ENCODE measurements at regions not wholly inside any gene's neighbourhood (a gene's known extent, or its start where the extent isn't known, plus 50 kb on each side); places are given as distances from the start of the nearest gene placed in this dataset.

DNA sequence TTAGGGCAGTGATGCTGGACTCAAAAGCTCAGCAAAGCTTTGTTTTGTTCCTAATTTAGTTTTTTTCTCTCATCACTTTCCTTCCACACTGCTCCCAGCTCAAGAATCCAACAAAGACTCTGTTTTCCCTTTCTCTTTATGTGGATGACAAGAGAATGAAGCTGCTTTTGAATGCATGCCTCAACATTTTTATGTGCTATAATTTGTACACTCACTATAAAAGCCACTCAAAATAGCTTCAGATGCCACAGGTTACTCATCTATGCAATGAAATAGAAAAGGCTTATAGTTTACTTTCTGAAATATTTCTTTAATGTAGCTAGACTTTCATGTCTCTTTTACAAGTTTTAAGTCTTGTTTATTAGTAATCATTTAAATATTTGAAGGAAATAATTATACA lies 714.9 kb downstream of the OTOL1 start:
- no peak for DNase-seq

DNA sequence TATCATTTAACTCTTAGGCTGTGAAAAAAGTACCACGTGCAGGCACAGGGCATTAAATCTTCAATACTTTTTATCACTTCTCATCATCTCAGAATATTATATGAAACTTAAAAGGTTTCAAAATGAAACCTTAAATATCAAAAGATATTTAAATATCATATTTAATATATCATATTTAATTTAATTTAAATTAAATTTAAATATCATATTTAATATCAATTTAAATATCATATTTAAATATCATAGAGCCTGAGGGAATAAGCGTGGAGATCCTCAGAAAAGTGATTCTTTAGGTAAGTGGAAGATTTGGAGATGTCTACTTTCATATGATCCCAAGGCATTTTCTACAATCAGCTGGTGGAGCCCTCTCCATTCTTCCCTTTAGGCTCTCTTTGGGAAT lies 716.6 kb downstream of the OTOL1 start:
- DNase-seq, result no peak

DNA sequence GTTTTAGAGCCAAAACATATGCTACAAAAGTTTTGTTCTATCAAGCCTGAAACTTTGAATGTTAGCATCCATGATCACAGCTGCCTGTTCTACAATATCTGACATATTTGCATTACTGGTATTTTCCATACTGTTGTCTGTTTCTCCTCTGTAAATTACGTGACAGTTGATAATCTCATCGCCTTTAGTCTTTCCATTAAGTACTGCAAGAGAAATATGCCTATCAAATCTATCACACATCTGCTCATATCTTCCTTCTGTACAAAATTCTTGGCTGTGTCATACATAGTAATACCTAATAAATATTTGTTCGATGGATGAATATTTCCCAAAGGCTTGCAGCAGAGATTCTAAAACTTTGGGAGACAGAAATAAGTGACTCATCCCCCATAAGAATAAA lies 717.3 kb downstream of the OTOL1 start:
- no peak for DNase-seq

DNA sequence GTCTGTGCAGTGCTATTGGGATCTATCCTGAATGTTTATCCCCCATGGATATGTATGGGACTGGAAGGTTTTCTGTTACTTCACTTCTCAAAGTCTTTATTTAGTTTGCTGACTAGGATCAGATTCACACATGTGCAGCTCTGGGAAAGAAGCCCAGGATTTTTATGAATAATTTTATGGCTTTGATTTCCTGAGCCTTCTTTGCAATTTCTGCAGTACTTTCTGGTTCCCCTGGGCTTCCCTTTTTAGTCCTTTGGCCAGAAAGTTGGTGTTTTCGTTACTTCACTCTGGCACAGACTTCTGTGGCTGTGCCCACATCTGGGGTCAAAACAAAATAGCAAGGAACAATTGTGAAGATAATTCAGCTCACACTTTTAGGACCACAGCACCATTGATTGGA lies 721.0 kb downstream of the OTOL1 start:
- DNase-seq, result no peak

DNA sequence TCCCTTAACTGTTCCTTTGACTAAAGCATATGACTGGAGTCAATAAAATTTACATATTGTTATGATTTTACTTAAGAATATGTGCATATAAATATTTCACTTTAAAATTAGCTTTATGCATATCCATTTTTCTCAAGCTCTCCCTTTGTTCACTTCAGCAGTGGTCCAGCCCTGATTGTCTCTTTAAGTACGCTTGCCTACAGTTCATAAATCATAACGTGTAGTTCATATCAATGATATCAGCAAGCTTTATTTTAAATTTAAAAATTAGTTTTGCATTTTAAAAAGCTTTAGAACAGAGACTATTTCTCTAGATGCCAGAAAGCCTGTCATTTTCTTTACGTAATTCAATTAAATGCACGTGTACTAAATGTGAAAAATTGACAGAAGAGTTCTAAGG lies 721.9 kb downstream of the OTOL1 start:
- no peak for DNase-seq

DNA sequence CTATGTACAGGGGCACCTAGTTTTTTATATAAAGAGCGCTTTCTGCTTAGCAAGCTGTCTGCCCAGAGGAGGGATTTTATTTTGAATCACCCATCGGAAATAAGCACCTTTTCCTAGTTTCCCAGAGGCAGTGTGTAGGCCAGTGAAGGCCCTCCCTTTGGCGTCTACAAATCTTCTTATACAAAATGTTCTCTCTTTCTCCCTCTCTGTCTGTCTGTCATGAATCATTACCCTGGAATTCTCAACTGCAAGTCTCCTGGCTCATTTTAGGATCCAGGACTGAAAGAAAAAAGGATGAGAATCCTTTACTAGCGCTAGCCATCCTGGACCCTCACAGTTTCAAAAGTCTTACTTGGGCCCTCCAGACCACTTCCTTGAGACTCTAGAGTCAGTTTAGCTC lies 728.1 kb downstream of the OTOL1 start:
- no peak for DNase-seq

DNA sequence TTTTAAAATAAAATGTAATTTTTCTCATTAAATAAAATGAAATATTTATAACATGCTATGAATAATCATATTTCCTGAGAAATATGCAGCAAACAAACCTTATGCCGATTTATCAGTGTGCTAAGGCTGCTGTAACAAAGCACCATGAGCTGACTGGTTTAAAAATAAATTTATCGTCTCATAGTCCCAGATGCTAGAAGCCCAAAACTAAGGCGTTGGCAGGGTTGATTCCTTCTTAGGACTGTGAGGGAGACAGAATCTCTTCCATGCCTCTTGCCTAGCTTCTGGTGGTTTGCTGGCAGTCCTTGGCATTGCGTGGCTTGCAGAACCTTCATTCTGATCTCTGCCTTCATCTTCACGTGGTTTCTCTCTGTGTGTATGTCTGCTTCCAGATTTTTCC lies 740.3 kb downstream of the OTOL1 start:
- DNase-seq, result no peak

DNA sequence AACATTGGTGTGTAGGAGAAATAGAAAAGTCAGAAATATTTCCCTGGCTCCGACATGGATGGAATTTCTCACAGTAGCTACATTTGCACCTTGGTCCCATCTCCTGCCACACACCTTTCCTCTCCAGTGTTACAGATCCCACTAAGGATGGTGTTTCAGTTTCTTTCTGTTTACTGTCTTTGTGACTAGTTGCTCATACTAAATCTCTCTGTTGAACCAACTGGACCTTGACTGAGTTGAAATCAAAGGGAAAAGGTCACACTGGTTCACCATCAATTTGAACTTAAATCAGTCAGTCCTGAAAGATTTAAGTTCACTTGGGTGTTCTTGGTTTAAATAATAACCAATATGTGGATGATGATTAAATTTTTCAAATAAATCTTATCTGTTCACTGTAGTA lies 754.2 kb downstream of the OTOL1 start:
- DNase-seq, result no peak

DNA sequence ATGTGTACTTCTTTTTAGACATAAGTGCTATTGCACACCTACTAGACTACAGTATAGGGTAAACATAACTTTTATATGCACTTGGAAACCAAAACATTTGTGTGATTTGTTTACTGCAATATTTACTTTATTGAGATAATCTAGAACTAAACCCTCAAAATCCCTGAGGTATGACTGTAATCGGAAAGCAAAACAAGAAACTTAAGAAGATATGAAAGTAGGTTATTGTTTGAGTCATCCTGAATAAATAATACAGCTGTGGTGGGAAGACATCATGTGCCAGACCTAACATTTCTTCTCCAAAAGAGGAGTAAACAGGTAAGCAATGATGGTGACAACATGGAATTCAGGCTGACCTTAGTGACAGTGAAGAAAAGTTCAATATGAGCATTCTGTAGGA lies 765.5 kb downstream of the OTOL1 start:
- no peak for DNase-seq

DNA sequence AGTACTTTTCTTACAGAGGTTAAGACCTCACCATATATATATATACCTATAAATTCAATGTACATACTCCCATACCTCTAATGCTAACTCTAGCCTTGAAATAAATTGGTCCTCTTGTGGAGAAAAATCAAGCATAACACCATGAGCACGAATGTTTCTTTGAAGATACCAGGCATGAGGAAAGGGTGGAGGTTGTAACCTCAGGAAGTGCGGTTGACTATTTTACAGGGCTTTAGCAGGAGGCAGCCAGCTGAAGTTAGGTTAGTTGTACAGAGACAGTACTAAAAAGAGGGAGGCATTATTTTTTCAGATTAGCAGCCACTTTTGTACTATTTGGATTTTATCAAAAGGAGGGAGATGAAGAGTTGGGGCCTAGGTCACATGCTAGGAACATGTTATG lies 767.0 kb downstream of the OTOL1 start:
- DNase-seq, result no peak

DNA sequence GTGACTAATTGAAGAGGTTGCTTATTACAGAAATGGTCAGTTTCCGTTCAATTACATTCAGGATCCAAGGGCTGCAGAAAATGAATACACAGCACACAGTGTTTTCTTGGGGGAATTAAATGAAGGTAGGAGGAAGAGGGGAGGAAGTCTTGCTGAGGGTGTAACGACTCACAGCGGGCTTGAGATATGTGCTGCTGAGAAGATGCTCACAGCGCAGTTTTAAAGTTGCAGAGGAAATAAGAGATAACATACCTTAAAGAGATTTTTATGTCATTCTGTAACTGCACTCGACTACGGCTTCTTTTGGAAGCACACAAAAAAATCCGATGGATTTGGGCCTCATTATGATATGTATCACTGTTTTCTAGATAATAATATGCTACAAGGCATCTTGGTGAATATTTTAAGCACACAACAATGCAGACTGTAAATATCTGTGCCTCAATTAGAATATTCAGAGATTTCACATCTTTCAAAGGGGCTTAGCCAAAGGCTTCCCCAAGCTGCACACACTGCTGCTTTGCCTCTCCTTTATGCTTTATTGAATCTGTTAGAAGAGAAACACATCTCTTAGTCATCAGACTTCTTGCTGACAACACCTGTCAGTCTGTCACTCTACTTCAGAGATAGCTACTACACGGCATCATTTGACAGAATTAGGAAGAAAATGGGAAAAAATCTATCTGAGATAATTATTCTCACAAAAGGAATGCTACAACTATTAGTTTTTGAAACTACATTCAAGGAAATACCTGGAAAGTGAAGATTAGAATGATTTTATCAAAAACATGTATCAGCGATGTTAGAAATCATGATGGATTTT lies 773.2 kb downstream of the OTOL1 start:
- no peak for DNase-seq

DNA sequence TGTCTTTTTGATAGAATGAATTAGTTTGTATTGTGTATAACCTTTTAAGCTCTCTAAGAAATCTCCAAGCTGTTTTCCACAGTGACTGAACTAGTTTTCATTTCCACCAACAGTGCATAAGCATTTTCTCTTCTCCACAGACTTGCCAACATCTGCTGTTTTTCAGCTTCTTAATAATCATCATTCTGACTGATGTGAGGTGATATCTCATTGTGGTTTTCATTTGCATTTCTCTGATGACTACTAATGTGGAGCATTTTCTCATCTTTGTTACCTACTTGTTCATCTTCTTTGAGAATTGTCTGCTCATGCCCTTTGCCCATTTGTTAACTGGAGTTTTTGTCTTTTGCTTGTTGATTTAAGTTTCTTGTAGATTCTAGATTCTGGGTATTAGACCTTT lies 777.5 kb downstream of the OTOL1 start:
- DNase-seq, result no peak

DNA sequence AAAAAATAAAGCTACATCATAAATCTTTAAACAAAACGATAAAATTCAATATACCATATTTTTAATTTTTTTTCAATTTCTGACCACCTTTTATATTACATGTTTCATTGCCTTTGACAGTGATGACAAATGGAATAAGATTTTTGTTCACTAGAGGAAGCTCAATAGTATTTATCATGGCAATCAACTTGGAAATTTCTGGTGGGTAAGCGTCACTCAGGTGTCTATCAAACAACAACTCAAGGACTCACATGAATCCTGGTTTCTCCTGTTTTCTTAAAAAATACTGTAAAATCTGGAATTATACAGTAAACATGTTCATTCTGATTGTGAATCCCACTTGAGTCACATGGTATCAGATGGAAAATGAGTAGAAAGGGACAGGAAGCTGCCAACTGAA lies 782.2 kb downstream of the OTOL1 start:
- no peak for DNase-seq

DNA sequence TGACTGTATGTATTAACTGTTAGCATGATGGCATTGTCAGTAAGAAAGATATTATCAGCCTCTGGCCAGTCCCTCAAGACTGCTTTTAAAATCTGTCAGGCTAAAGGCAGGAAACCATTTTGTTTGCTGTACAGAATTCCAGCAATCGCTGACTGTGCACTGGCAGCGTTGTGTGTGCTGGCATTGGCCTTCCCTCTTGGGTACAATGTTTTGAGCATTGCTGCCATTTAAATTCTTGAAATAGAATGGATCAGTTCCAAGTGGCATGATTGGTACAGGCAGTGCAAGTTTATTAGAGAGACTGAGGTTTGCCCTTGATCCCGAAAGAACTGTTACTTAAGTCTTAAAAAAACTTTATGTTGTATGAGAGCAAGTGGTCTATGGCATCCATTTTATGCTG lies 788.7 kb downstream of the OTOL1 start:
- no peak for DNase-seq

DNA sequence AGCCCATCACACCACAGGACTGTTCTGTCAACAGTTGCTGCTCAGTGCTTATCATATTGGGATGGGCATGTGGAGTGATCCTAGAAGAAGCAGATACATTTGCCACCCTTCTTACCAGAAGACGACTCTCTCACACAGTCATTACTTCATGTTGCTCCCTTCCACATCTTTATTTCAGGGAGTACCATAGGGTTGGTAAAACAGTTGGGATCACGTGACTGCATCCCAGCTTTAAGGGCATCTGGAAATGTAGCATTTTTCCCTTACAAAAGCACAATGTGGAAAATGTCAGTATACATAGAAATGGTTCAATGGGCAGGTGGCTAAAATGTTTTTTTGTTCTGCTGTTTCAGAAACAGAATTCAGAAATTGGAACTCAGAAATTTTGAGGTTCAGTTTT lies 791.0 kb downstream of the OTOL1 start:
- DNase-seq, result no peak

DNA sequence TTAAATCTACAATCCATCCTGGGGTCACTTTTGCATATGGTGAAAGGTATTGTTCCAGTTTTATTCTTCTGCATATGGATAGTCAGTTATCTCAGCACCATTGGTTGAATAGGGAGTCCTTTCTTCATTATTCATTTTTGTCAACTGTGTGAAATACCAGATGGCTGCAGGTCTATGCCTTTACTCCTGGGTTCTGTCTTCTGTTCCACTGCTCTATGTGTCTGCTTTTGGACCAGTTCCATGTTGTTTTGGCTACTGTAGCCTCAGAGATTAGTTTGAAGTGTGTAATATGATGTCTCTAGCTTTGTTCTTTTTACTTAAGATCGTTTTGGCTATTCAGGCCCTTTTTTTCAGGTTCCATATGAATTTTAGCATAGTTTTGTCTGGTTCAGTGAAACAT lies 795.8 kb downstream of the OTOL1 start:
- no peak for DNase-seq

DNA sequence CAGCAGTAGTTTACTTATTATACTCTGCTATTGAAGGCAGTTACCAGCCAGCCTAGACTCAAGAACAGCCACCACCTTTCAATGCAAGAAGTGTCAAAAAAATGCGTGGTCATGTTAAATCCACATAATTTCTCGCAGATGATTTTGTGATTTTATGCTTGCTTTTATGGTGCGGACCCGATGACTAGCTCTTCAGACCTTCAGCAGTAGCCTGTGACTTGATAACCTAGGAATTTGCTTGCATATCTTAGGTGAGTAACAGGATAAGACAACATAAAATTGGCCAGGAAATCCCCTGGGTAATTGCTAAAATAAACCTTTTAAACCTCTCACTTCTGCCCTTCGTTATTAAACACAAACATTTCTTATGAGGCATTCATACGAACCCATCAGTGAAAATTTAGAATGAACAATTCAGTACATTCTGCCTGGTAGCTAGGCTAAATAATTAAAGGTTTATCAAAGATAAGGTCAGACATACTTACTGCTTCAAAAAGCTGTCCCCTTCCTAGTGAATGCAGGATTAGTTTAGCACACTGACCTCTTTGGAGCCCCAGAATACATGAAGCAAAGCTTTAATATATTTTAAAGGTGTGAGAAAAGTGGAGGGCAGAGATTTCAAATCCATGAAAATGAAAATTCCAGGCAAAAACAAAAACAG lies 798.8 kb downstream of the OTOL1 start:
- DNase-seq, result no peak

DNA sequence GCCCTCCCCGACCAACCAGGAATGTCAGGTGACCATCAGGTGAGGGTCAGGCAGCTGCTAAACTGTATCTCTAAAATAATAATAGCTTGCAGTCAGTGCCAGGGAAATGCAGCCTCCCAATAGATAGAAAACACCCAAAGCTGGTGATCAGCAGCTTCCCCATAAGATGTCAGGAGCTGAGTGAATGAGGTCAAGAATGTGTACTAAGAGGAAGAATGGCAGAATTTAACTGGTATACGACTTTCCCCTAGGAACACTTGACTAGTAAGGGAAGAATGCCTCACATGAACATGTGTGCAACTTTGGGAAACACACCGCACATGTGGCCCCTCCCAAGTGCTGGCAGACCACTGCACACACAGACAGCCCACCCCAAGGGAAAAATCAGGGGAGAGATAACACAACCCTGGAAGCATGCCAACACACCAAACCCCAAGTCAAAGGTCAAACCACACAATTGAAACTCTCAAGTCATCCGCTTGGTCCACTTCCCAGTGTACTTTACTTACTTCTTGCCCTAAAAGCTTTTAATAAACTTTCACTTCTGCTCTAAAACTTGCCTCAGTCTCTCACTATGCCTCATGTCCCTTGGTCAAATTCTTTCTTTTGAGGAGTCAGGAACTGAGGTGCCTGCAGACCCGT lies 806.5 kb downstream of the OTOL1 start:
- no peak for DNase-seq

DNA sequence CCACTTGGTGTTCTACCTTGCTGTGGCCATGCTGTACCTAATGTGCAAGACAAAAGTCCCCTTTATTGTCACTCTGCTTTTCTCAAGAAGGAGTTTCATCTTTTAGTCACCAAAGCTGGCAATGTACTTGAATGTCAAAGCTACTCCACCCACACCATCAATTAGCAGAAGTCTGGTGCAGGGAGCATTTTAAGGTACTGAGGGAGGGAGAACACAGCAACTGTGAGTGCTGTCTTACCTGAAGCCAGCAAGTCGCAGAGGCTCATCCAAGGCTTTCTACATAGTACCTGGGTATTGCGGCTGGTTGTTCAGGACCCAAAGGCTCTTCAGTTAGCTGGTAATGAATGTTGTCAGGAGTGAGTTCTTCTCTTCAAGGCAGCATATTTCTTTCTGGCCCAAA lies 820.4 kb downstream of the OTOL1 start:
- no peak for DNase-seq

DNA sequence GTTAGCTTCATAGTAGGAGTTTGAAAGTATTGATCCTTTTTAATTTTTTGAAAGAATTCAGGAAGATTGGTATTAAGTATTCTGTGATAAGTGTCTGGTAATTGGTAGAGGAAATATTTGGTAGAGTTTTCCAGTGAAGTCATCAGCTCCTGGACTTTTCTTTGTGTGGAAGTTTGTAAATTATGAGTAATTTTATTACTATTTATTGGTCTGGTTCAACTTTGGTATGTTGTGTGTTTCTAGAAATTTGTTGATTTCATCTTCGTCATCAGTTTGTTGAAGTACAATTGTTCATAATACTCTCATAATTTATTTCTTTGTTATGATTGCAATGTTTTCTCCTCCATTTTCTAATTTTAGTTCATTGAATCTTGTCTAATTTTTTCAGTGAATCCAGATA lies 832.0 kb downstream of the OTOL1 start:
- DNase-seq, result no peak

DNA sequence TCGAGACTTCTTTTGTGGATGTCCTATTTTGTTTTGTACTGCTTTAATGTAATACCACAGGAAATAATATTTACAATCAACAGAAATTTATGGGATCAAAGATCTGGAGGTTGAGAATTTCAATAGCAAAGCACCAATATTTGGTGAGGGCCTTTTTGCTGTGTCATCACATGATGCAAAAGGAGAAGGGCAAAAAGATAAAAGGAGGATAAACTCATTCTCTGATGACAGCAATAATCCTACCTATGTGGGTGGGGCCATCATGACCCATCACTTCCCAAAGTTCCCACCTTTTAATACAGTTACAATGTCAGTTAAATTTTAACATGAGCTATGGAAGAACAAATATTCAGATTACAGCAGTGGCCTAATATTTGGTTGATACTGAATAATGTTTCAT lies 832.9 kb downstream of the OTOL1 start:
- no peak for DNase-seq

DNA sequence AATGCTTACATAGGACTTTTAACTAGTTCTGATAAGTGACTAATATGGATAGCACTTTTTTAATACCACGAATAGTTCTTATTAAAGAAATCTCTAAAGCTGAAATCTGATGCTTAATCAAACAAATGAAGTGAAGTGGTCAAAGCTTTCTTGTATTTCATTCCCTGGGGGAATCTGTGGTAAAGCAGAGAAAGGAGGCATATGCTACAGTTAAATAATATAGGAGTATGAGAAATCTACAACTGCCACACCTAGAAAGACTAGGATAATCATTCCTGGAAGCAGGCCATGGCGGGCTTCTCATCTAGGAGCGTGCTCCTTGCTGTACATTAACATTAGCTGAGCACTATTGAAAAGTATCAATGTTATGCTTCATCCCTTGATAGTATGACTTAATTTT lies 835.7 kb downstream of the OTOL1 start:
- no peak for DNase-seq

DNA sequence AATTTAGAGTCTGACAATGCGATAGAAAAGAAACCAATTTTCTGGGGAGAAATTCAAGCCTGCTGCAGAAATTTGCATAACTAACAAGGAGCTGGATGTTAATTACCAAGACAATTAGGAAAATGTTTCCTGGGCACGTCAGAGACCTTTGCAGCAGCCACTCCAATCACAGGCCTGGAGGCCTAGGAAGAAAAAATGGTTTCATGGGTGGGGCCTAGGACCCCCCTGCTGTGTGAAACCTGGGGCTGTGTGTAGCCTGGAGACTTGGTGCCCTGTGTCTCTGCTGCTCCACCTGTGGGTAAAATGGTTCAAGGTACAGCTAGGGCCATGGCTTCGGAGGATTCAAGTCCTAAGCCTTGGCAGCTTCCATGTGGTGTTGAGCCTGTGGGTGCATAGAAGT lies 837.9 kb downstream of the OTOL1 start:
- DNase-seq, result no peak

DNA sequence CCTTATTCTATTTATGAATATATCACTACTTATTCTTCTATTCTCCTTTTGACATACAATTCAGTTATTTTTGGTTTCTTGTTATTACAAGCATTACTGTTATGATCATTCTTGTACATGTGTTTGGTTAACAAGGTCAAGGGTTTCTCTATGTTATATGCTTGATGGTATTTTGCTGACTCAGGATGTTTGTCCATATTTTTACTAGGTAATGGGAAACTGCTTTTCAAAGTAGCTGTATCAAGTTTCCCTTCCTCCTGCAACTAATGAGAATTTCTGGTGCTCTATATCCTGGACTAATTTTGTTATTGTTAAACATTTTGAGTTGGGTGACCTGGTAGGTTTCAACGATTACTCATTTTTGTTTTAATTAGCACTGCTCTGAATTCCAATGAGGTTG lies 841.0 kb downstream of the OTOL1 start:
- DNase-seq, result no peak
